Large intestine (tissue), 3 donors: ENCODE measurements at regions not wholly inside any gene's neighbourhood (a gene's known extent, or its start where the extent isn't known, plus 50 kb on each side); places are given as distances from the start of the nearest gene placed in this dataset.

Experiments
- DNase-seq, 2 donors: peaks; one replicate each; pipeline versions ENCODE4 v3.0.0 to v3.0.0-alpha.2; 2013
- H3K27ac ChIP-seq: one replicate; pipeline ENCODE4 v1.5.1; 2013; ENCODE audit warnings: low read length
- H3K27me3 ChIP-seq: 2 replicates; pipeline ENCODE4 v1.6.1; 2013; ENCODE audit warnings: low read length; ENCODE audit not compliant: control insufficient read depth, insufficient read depth
- H3K36me3 ChIP-seq: 2 replicates; pipeline ENCODE4 v1.6.1; 2013; ENCODE audit warnings: low read length; ENCODE audit not compliant: control insufficient read depth, insufficient read depth
- H3K4me1 ChIP-seq: one replicate; pipeline ENCODE4 v1.6.1; 2013; ENCODE audit warnings: low read length; ENCODE audit not compliant: control insufficient read depth, insufficient read depth
- H3K4me3 ChIP-seq: one replicate; pipeline ENCODE4 v1.5.1; 2013; ENCODE audit warnings: low read length
- H3K9me3 ChIP-seq: one replicate; pipeline ENCODE4 v1.6.1; 2013; ENCODE audit warnings: mild to moderate bottlenecking, low read depth, low read length, moderate library complexity; ENCODE audit not compliant: control insufficient read depth
- WGBS: methylation state at CpG from one replicate; pipeline ENCODE4 v1.1.5; 2013; ENCODE audit warnings: low lambda C conversion rate; ENCODE audit not compliant: insufficient coverage; 5-methylcytosine and 5-hydroxymethylcytosine counted together

- WGBS: 60% methylated on average over 1 of the region's 16 CpGs
- Histone ChIP-seq H3K27me3 (no peaks in the 10 kb centered on the region), H3K36me3 (no peaks in the 10 kb centered on the region), H3K27ac (no peak overlapping the region), H3K4me3 (no peak overlapping the region), H3K9me3 (peaks cover 12% of the 10 kb centered on the region), H3K4me1 (no peaks in the 10 kb centered on the region)
- no peak for DNase-seq
Measured at GRCh38 chr16:31819948-31820347, 53.7 kb upstream of the ZNF267 start.
